ENCODE measurements at regions not wholly inside any gene's neighbourhood (a gene's known extent, or its start where the extent isn't known, plus 50 kb on each side); places are given as distances from the start of the nearest gene placed in this dataset.
A peak's percentile ranks its signal among the peaks of the same experiment; 100 is the strongest.

DNA sequence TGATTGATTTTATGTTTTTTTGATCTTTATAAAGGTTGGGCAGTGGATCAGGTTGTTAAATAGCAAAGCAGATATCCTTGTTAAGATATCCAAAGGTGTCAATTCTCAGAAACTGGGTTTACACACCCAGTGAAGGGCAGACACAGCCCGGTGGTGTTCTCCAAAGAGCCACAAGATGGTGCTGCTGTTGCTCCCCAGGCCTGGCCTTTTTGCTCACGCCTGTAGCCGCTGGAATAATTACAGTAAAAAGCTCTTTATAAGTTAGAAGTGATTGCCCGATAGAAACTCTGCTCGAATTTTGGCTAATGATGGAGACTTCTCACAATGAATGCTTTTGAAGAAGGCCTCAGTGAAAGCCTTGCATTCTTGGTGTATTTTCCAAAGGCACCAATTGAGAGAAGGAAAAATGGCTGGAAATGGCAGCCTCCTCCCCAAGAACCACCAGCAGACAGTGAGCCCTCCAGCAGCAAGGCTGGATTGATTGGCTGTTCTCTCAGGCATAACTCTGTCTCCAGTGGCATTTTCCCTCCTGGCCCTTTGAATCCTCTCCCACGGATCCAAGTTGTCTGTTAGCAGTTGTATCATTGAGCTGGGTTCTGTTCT is 120.5 kb upstream of the CHD6 start:
- no peak for TF ChIP-seq POLR2AphosphoS5 (IDR thresholded peaks at IDR 0.05; ENCODE audit: low read depth)
- TF ChIP-seq, protein P1, sequence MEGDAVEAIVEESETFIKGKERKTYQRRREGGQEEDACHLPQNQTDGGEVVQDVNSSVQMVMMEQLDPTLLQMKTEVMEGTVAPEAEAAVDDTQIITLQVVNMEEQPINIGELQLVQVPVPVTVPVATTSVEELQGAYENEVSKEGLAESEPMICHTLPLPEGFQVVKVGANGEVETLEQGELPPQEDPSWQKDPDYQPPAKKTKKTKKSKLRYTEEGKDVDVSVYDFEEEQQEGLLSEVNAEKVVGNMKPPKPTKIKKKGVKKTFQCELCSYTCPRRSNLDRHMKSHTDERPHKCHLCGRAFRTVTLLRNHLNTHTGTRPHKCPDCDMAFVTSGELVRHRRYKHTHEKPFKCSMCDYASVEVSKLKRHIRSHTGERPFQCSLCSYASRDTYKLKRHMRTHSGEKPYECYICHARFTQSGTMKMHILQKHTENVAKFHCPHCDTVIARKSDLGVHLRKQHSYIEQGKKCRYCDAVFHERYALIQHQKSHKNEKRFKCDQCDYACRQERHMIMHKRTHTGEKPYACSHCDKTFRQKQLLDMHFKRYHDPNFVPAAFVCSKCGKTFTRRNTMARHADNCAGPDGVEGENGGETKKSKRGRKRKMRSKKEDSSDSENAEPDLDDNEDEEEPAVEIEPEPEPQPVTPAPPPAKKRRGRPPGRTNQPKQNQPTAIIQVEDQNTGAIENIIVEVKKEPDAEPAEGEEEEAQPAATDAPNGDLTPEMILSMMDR (IDR thresholded peaks at IDR 0.05; ENCODE audit: insufficient read depth, low read length): peak; percentile 70

All from HL-60 (cell line).